NOMO-1 treated with dmso at 0.1 percent for 144 hours (cell line): ENCODE measurements at regions not wholly inside any gene's neighbourhood (a gene's known extent, or its start where the extent isn't known, plus 50 kb on each side); places are given as distances from the start of the nearest gene placed in this dataset.
"Not testable (repeated sequence)": the region's sequence is repeated elsewhere in the genome, so short reads cannot be mapped to it uniquely, and the experiment has no call there.

Experiments
- DNase-seq: peaks from one replicate; lab custom pipeline; 2025; ENCODE audit not compliant: unreplicated experiment; lab: John Stamatoyannopoulos, UW

GRCh38 chr2:36235882-36236281 lies 119.7 kb upstream of the CRIM1 start:
- DNase-seq, result no peak

- DNase-seq, result no peak
Measured at GRCh38 chr2:36235426-36235825, 120.2 kb upstream of the CRIM1 start.

- DNase-seq, result no peak
Measured at GRCh38 chr2:36223259-36223658, 132.3 kb upstream of the CRIM1 start.

GRCh38 chr2:36222485-36222884 lies 133.1 kb upstream of the CRIM1 start:
- DNase-seq, result no peak

GRCh38 chr2:36214691-36215090 lies 140.9 kb upstream of the CRIM1 start:
- DNase-seq, result no peak

- no peak for DNase-seq
Measured at GRCh38 chr2:36203366-36203765, 152.2 kb upstream of the CRIM1 start.

GRCh38 chr2:36197181-36197971 lies 158.2 kb upstream of the CRIM1 start:
- DNase-seq, result no peak

- no peak for DNase-seq
Measured at GRCh38 chr2:36193680-36194079, 161.9 kb upstream of the CRIM1 start.

- DNase-seq, result no peak
Measured at GRCh38 chr2:36192983-36193382, 162.6 kb upstream of the CRIM1 start.

GRCh38 chr2:36190097-36190496 lies 165.5 kb upstream of the CRIM1 start:
- DNase-seq, result no peak

GRCh38 chr2:36185624-36186023 lies 170.0 kb upstream of the CRIM1 start:
- no peak for DNase-seq

- DNase-seq, result no peak
Measured at GRCh38 chr2:36184848-36185247, 170.7 kb upstream of the CRIM1 start.

- not testable (repeated sequence) for DNase-seq
Measured at GRCh38 chr2:36180789-36181482, 174.6 kb upstream of the CRIM1 start.

GRCh38 chr2:36180293-36180692 lies 175.3 kb upstream of the CRIM1 start:
- DNase-seq, result not testable (repeated sequence)

- DNase-seq, result not testable (repeated sequence)
Measured at GRCh38 chr2:36179668-36180269, 175.8 kb upstream of the CRIM1 start.

- DNase-seq, result no peak
Measured at GRCh38 chr2:36178384-36178783, 177.2 kb upstream of the CRIM1 start.

- no peak for DNase-seq
Measured at GRCh38 chr2:36177282-36177681, 178.3 kb upstream of the CRIM1 start.

- no peak for DNase-seq
Measured at GRCh38 chr2:36174920-36175319, 180.7 kb upstream of the CRIM1 start.

GRCh38 chr2:36173760-36174404 lies 181.7 kb upstream of the CRIM1 start:
- DNase-seq, result no peak

GRCh38 chr2:36172824-36173223 lies 182.8 kb upstream of the CRIM1 start:
- no peak for DNase-seq

GRCh38 chr2:36170805-36171204 lies 184.8 kb upstream of the CRIM1 start:
- no peak for DNase-seq

GRCh38 chr2:36169843-36170242 lies 185.7 kb upstream of the CRIM1 start:
- no peak for DNase-seq
